OCI-LY7 (cell line): ENCODE measurements at regions not wholly inside any gene's neighbourhood (a gene's known extent, or its start where the extent isn't known, plus 50 kb on each side); places are given as distances from the start of the nearest gene placed in this dataset.

Experiments
- CTCF ChIP-seq: fragments of 200-600 bp; sonication (generic); conservative IDR thresholded peaks from 2 replicates; pipeline ENCODE4 v1.5.1; 2014; ENCODE audit warnings: mild to moderate bottlenecking, antibody characterized with exemption, low read length, moderate library complexity, mixed read lengths
- EZH2phosphoT487 ChIP-seq: fragments of 200-600 bp; sonication (generic); IDR thresholded peaks from 2 replicates; pipeline ENCODE4 v1.6.1; 2018; ENCODE audit warnings: low read depth, borderline replicate concordance, mild to moderate bottlenecking, mixed run types, antibody characterized with exemption, low read length, moderate library complexity, mixed read lengths

- TF ChIP-seq CTCF (no peak), EZH2phosphoT487 (no peak)
These were observed 356.1 kb downstream of the LRATD1 start for GRCh38 chr2:14988600-14988999.
